GM12892 (cell line): ENCODE measurements at regions not wholly inside any gene's neighbourhood (a gene's known extent, or its start where the extent isn't known, plus 50 kb on each side); places are given as distances from the start of the nearest gene placed in this dataset.

Experiments
- POLR2A ChIP-seq: IDR thresholded peaks from 2 replicates; pipeline ENCODE4 v1.6.1; 2011; ENCODE audit warnings: low read depth, low read length, control low read depth
- POLR2AphosphoS5 ChIP-seq: IDR thresholded peaks from 2 replicates; pipeline ENCODE4 v1.6.1; 2011; ENCODE audit warnings: low read depth, low read length, control low read depth
- TAF1 ChIP-seq: IDR thresholded peaks from 2 replicates; pipeline ENCODE4 v1.6.1; 2011; ENCODE audit warnings: low read depth, mild to moderate bottlenecking, control low read depth, low read length, borderline replicate concordance

DNA sequence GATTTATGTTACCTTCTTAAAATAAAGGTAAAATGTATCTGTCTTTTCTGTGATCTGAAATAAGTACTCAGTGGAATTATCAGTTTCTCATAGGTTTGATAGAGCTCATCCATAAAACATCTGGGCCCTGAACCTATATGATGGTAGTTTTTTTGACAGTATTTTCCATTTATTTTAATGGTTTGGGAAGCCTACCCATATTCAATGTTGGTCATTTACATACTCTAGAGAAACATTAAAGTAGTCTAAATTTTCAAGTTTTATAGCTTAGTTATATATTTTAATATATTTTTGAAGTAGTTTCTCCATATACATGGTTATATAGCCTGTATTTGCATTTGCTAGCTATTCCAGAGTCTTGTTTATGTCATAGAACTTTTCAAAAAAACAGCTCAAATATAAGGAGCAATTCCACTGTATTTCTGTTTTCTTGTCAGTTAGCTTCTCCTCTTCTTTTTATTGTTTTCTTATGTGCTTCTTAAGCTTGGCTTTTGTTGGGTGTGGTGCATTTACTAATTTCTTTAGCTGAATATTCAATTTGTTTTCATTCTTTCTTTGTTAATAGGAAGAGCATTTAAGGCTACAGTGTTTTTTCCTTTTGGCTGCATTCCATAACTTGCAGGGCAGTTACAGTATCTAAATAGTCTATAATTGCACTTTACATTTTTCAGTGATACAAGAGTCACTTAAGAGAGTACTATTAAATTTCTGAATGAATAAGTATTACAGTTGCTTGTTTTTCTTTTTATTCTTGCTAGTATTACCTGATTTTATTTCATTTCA is 181.4 kb downstream of the DKK2 start:
- TF ChIP-seq POLR2A (no peak), TAF1 (no peak), POLR2AphosphoS5 (no peak)
